Activated CD4-positive, alpha-beta memory T cell treated with anti-CD3 and anti-CD28 coated beads for 36 hours (primary cell): ENCODE measurements at regions not wholly inside any gene's neighbourhood (a gene's known extent, or its start where the extent isn't known, plus 50 kb on each side); places are given as distances from the start of the nearest gene placed in this dataset.
"Not testable (repeated sequence)": the region's sequence is repeated elsewhere in the genome, so short reads cannot be mapped to it uniquely, and the experiment has no call there.

Experiments
- CTCF ChIA-PET: fragments of 350-600 bp; sonication (Branson Sonifier 250); formaldehyde crosslinking; loops from one replicate; lab custom pipeline; 2021; ENCODE audit warnings: antibody characterized with exemption, inconsistent platforms; lab: Charles Lee
- POLR2A ChIA-PET: fragments of 350-600 bp; sonication (Branson Sonifier 250); formaldehyde crosslinking; loops from one replicate; lab custom pipeline; 2021; ENCODE audit warnings: antibody characterized with exemption; lab: Charles Lee
- DNase-seq: peaks from one replicate; pipeline ENCODE4 v3.0.0-alpha.2; 2020
- H3K27ac Mint-ChIP-seq: one replicate; pipeline ENCODE4 v1.8.0; 2021; ENCODE audit warnings: mixed read lengths
- H3K27me3 Mint-ChIP-seq: one replicate; pipeline ENCODE4 v1.8.0; 2021; ENCODE audit warnings: mixed read lengths
- H3K36me3 Mint-ChIP-seq: one replicate; pipeline ENCODE4 v1.8.0; 2021; ENCODE audit warnings: mixed read lengths
- H3K4me1 Mint-ChIP-seq: one replicate; pipeline ENCODE4 v1.8.0; 2021; ENCODE audit warnings: low read depth, mixed read lengths
- H3K4me3 Mint-ChIP-seq: one replicate; pipeline ENCODE4 v1.8.0; 2021; ENCODE audit warnings: mild to moderate bottlenecking, mixed read lengths
- H3K9me3 Mint-ChIP-seq: one replicate; pipeline ENCODE4 v1.8.0; 2021; ENCODE audit warnings: mixed read lengths
- intact Hi-C: fragments of 100-400 bp; cut with micrococcal nuclease; formaldehyde crosslinking; loops from one replicate; pipeline ENCODE4 v1.15.1; 2023

- Mint-ChIP-seq H3K9me3 (peaks cover 6% of the 10 kb centered on the region), H3K4me1 (no peaks in the 10 kb centered on the region), H3K4me3 (no peak overlapping the region), H3K27me3 (no peaks in the 10 kb centered on the region), H3K27ac (no peak overlapping the region), H3K36me3 (no peaks in the 10 kb centered on the region)
- POLR2A ChIA-PET: no interaction called here
- no peak for DNase-seq
- CTCF ChIA-PET: no interaction called here
- intact Hi-C loops: no loop called here
Measured at GRCh38 chr9:30280229-30280900, 2104.1 kb upstream of the ACO1 start.

GRCh38 chr9:30289435-30289834 lies 2095.0 kb upstream of the ACO1 start:
- no peaks in the 10 kb centered on the region for H3K4me1 Mint-ChIP-seq
- CTCF ChIA-PET: no interaction called here
- intact Hi-C loops: no loop called here

GRCh38 chr9:30292026-30292425 lies 2092.4 kb upstream of the ACO1 start:
- H3K27ac Mint-ChIP-seq, intact Hi-C loops, POLR2A ChIA-PET, H3K9me3 Mint-ChIP-seq, DNase-seq, H3K4me1 Mint-ChIP-seq, H3K4me3 Mint-ChIP-seq, H3K36me3 Mint-ChIP-seq, H3K27me3 Mint-ChIP-seq: not testable (repeated sequence)
- CTCF ChIA-PET: interaction anchor here (0.6 kb wide), 1 partner anchor 851 kb away, joined by 3 read pairs; no protein-coding TSS in a partner anchor

More at GRCh38 chr9:30289435-30289834, 2095.0 kb upstream of the ACO1 start:
- Mint-ChIP-seq H3K27me3 (no peaks in the 10 kb centered on the region), H3K4me3 (no peak overlapping the region), H3K36me3 (no peaks in the 10 kb centered on the region), H3K27ac (no peak overlapping the region), H3K9me3 (no peaks in the 10 kb centered on the region)
- DNase-seq: no peak
- POLR2A ChIA-PET: no interaction called here

GRCh38 chr9:30293231-30293630 lies 2091.2 kb upstream of the ACO1 start:
- POLR2A ChIA-PET: no interaction called here
- intact Hi-C loops: no loop called here
- H3K9me3 Mint-ChIP-seq: no peaks in the 10 kb centered on the region
- no peak for DNase-seq
- H3K4me3 Mint-ChIP-seq: no peak overlapping the region
- H3K4me1 Mint-ChIP-seq: no peaks in the 10 kb centered on the region
- H3K36me3 Mint-ChIP-seq: no peaks in the 10 kb centered on the region
- H3K27ac Mint-ChIP-seq: no peak overlapping the region
- CTCF ChIA-PET: interaction anchor here (0.6 kb wide), 1 partner anchor 880 kb away, joined by 3 read pairs; no protein-coding TSS in a partner anchor
- no peaks in the 10 kb centered on the region for H3K27me3 Mint-ChIP-seq

- H3K9me3 Mint-ChIP-seq: no peaks in the 10 kb centered on the region
- ChIA-PET CTCF (no interaction called here), POLR2A (no interaction called here)
- no peak overlapping the region for H3K27ac Mint-ChIP-seq
- H3K4me3 Mint-ChIP-seq: no peak overlapping the region
- H3K4me1 Mint-ChIP-seq: no peaks in the 10 kb centered on the region
- intact Hi-C loops: no loop called here
- no peak for DNase-seq
- H3K36me3 Mint-ChIP-seq: no peaks in the 10 kb centered on the region
- no peaks in the 10 kb centered on the region for H3K27me3 Mint-ChIP-seq
Measured at GRCh38 chr9:30299126-30299780, 2085.2 kb upstream of the ACO1 start.

GRCh38 chr9:30301271-30301963 lies 2083.0 kb upstream of the ACO1 start:
- Mint-ChIP-seq H3K9me3 (no peaks in the 10 kb centered on the region), H3K36me3 (no peaks in the 10 kb centered on the region), H3K4me1 (no peaks in the 10 kb centered on the region), H3K27me3 (no peaks in the 10 kb centered on the region), H3K4me3 (no peak overlapping the region), H3K27ac (no peak overlapping the region)
- DNase-seq: no peak
- ChIA-PET POLR2A (no interaction called here), CTCF (no interaction called here)
- intact Hi-C loops: no loop called here

- Mint-ChIP-seq H3K27ac (no peak overlapping the region), H3K9me3 (peaks cover 5% of the 10 kb centered on the region)
Measured at GRCh38 chr9:30310711-30311110, 2073.7 kb upstream of the ACO1 start.

GRCh38 chr9:30329431-30329830 lies 2055.0 kb upstream of the ACO1 start:
- CTCF ChIA-PET: no interaction called here
- H3K27me3 Mint-ChIP-seq: no peaks in the 10 kb centered on the region
- H3K4me3 Mint-ChIP-seq: no peak overlapping the region
- POLR2A ChIA-PET: no interaction called here
- no peak for DNase-seq
- intact Hi-C loops: no loop called here
- no peaks in the 10 kb centered on the region for H3K4me1 Mint-ChIP-seq
- H3K36me3 Mint-ChIP-seq: no peaks in the 10 kb centered on the region
- no peak overlapping the region for H3K27ac Mint-ChIP-seq
- no peaks in the 10 kb centered on the region for H3K9me3 Mint-ChIP-seq

More at GRCh38 chr9:30310711-30311110, 2073.7 kb upstream of the ACO1 start:
- intact Hi-C loops: no loop called here
- Mint-ChIP-seq H3K27me3 (no peaks in the 10 kb centered on the region), H3K4me1 (no peaks in the 10 kb centered on the region), H3K36me3 (no peaks in the 10 kb centered on the region), H3K4me3 (no peak overlapping the region)
- CTCF ChIA-PET: no interaction called here
- DNase-seq: no peak
- POLR2A ChIA-PET: no interaction called here

GRCh38 chr9:30348904-30349303 lies 2035.5 kb upstream of the ACO1 start:
- Mint-ChIP-seq H3K4me3 (no peak overlapping the region), H3K36me3 (no peaks in the 10 kb centered on the region), H3K9me3 (no peaks in the 10 kb centered on the region), H3K27me3 (no peaks in the 10 kb centered on the region), H3K27ac (no peak overlapping the region), H3K4me1 (no peaks in the 10 kb centered on the region)
- intact Hi-C loops: no loop called here
- POLR2A ChIA-PET: no interaction called here
- DNase-seq: no peak
- CTCF ChIA-PET: no interaction called here

GRCh38 chr9:30349526-30350513 lies 2034.6 kb upstream of the ACO1 start:
- Mint-ChIP-seq H3K27me3 (no peaks in the 10 kb centered on the region), H3K4me1 (no peaks in the 10 kb centered on the region), H3K27ac (no peak overlapping the region), H3K9me3 (no peaks in the 10 kb centered on the region), H3K36me3 (no peaks in the 10 kb centered on the region), H3K4me3 (no peak overlapping the region)
- DNase-seq: no peak
- ChIA-PET POLR2A (no interaction called here), CTCF (no interaction called here)
- intact Hi-C loops: no loop called here

- Mint-ChIP-seq H3K27me3 (no peaks in the 10 kb centered on the region), H3K36me3 (no peaks in the 10 kb centered on the region), H3K4me3 (no peak overlapping the region), H3K27ac (no peak overlapping the region), H3K4me1 (no peaks in the 10 kb centered on the region), H3K9me3 (no peaks in the 10 kb centered on the region)
- POLR2A ChIA-PET: no interaction called here
- intact Hi-C loops: no loop called here
- CTCF ChIA-PET: no interaction called here
- no peak for DNase-seq
Measured at GRCh38 chr9:30356221-30356620, 2028.2 kb upstream of the ACO1 start.

GRCh38 chr9:30362373-30362772 lies 2022.1 kb upstream of the ACO1 start:
- no peaks in the 10 kb centered on the region for H3K9me3 Mint-ChIP-seq

More at GRCh38 chr9:30362373-30362772, 2022.1 kb upstream of the ACO1 start:
- H3K4me1 Mint-ChIP-seq: no peaks in the 10 kb centered on the region
- no peak for DNase-seq
- ChIA-PET POLR2A (no interaction called here), CTCF (no interaction called here)
- H3K27me3 Mint-ChIP-seq: no peaks in the 10 kb centered on the region
- intact Hi-C loops: no loop called here
- no peak overlapping the region for H3K4me3 Mint-ChIP-seq
- H3K36me3 Mint-ChIP-seq: no peaks in the 10 kb centered on the region
- no peak overlapping the region for H3K27ac Mint-ChIP-seq
